GM18909 (cell line): ENCODE measurements at regions not wholly inside any gene's neighbourhood (a gene's known extent, or its start where the extent isn't known, plus 50 kb on each side); places are given as distances from the start of the nearest gene placed in this dataset.
"Not testable (repeated sequence)": the region's sequence is repeated elsewhere in the genome, so short reads cannot be mapped to it uniquely, and the experiment has no call there.

Experiments used
- ATAC-seq: cut with Tn5 transposase; IDR thresholded peaks from one replicate; pipeline ENCODE4 v1.9.1; 2021; ENCODE audit warnings: mild to moderate bottlenecking; ENCODE audit not compliant: unreplicated experiment, poor library complexity

GRCh38 chr2:219829667-219830352 lies 202.4 kb downstream of the SLC4A3 start:
- no peak for ATAC-seq

- no peak for ATAC-seq
These were observed 202.9 kb downstream of the SLC4A3 start for GRCh38 chr2:219830353-219830738.

- no peak for ATAC-seq
These were observed 204.5 kb downstream of the SLC4A3 start for GRCh38 chr2:219831957-219832356.

- no peak for ATAC-seq
These were observed 205.5 kb downstream of the SLC4A3 start for GRCh38 chr2:219832904-219833303.

GRCh38 chr2:219835493-219835892 lies 208.1 kb downstream of the SLC4A3 start:
- ATAC-seq: no peak

GRCh38 chr2:219836647-219837177 lies 209.3 kb downstream of the SLC4A3 start:
- no peak for ATAC-seq

- ATAC-seq: peak; percentile 96
These were observed 217.1 kb downstream of the SLC4A3 start for GRCh38 chr2:219844401-219845091.

GRCh38 chr2:219848882-219849281 lies 221.5 kb downstream of the SLC4A3 start:
- ATAC-seq: no peak

GRCh38 chr2:219851169-219851568 lies 223.7 kb downstream of the SLC4A3 start:
- ATAC-seq: no peak

- no peak for ATAC-seq
These were observed 224.5 kb downstream of the SLC4A3 start for GRCh38 chr2:219851801-219852481.

- no peak for ATAC-seq
These were observed 225.2 kb downstream of the SLC4A3 start for GRCh38 chr2:219852626-219853025.

GRCh38 chr2:219856602-219857001 lies 229.2 kb downstream of the SLC4A3 start:
- no peak for ATAC-seq

- no peak for ATAC-seq
These were observed 230.3 kb downstream of the SLC4A3 start for GRCh38 chr2:219857751-219858150.

GRCh38 chr2:219861307-219861706 lies 233.9 kb downstream of the SLC4A3 start:
- no peak for ATAC-seq

- ATAC-seq: no peak
These were observed 236.7 kb downstream of the SLC4A3 start for GRCh38 chr2:219864154-219864553.

GRCh38 chr2:219868635-219869034 lies 241.2 kb downstream of the SLC4A3 start:
- ATAC-seq: no peak

GRCh38 chr2:219870041-219870440 lies 242.6 kb downstream of the SLC4A3 start:
- ATAC-seq: no peak

- no peak for ATAC-seq
These were observed 243.9 kb downstream of the SLC4A3 start for GRCh38 chr2:219871351-219871750.

GRCh38 chr2:219875036-219875435 lies 247.6 kb downstream of the SLC4A3 start:
- no peak for ATAC-seq

GRCh38 chr2:219875986-219876385 lies 248.6 kb downstream of the SLC4A3 start:
- not testable (repeated sequence) for ATAC-seq

GRCh38 chr2:219876931-219877330 lies 249.5 kb downstream of the SLC4A3 start:
- no peak for ATAC-seq
